ENCODE measurements at regions not wholly inside any gene's neighbourhood (a gene's known extent, or its start where the extent isn't known, plus 50 kb on each side); places are given as distances from the start of the nearest gene placed in this dataset.

DNA sequence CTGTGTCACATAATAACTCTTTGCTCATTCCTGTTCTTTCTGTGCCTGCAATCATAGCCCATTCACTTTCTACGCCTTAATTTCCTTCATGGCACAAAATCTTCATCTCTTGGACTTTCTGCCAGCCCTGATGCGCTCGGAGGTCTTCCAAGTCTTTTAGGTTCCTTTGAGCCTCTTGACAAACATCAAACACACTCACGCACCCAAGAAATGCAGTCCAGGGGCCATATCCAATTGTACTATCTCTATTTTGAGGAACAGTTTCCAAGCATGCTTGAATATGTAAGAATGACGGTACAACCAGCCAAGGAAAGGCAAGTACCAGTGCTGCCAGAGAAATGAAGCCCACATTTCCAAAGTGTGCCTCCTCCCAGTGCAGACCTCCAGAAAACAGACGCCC is 234.1 kb downstream of the MEX3B start:
- TF ChIP-seq GATA2 (IDR thresholded peaks at IDR 0.05; ENCODE audit: low read depth, low read length) (no peak), GATA3 (IDR thresholded peaks at IDR 0.05; ENCODE audit: low read depth, low read length) (no peak)

All from SH-SY5Y (cell line).